ENCODE measurements at regions not wholly inside any gene's neighbourhood (a gene's known extent, or its start where the extent isn't known, plus 50 kb on each side); places are given as distances from the start of the nearest gene placed in this dataset.

GRCh38 chr21:41610042-41610839, 102.3 kb upstream of the TMPRSS2 start:
- peak; percentile 54 for DNase-seq

- DNase-seq = no peak
Measured at GRCh38 chr21:41606706-41607105, 98.7 kb upstream of the TMPRSS2 start.

- no peak for DNase-seq
Measured at GRCh38 chr21:41605934-41606285, 98.0 kb upstream of the TMPRSS2 start.

- no peak for DNase-seq
Measured at GRCh38 chr21:41605178-41605933, 97.4 kb upstream of the TMPRSS2 start.

GRCh38 chr21:41604583-41605041, 96.7 kb upstream of the TMPRSS2 start:
- DNase-seq = peak; percentile 34

GRCh38 chr21:41603476-41603875, 95.5 kb upstream of the TMPRSS2 start:
- DNase-seq = no peak

- no peak for DNase-seq
Measured at GRCh38 chr21:41602531-41602930, 94.6 kb upstream of the TMPRSS2 start.

- peak; percentile 32 for DNase-seq
Measured at GRCh38 chr21:41601573-41602368, 93.8 kb upstream of the TMPRSS2 start.

GRCh38 chr21:41600961-41601572, 93.1 kb upstream of the TMPRSS2 start:
- DNase-seq = no peak

GRCh38 chr21:41600556-41600955, 92.6 kb upstream of the TMPRSS2 start:
- DNase-seq = no peak

- DNase-seq = no peak
Measured at GRCh38 chr21:41600116-41600515, 92.2 kb upstream of the TMPRSS2 start.

- no peak for DNase-seq
Measured at GRCh38 chr21:41598561-41599431, 90.8 kb upstream of the TMPRSS2 start.

- DNase-seq = no peak
Measured at GRCh38 chr21:41597811-41598231, 89.9 kb upstream of the TMPRSS2 start.

GRCh38 chr21:41597227-41597626, 89.3 kb upstream of the TMPRSS2 start:
- no peak for DNase-seq

- no peak for DNase-seq
Measured at GRCh38 chr21:41596241-41596925, 88.4 kb upstream of the TMPRSS2 start.

- no peak for DNase-seq
Measured at GRCh38 chr21:41594268-41594667, 86.3 kb upstream of the TMPRSS2 start.

- DNase-seq = no peak
Measured at GRCh38 chr21:41593760-41594138, 85.8 kb upstream of the TMPRSS2 start.

GRCh38 chr21:41593051-41593759, 85.2 kb upstream of the TMPRSS2 start:
- no peak for DNase-seq

GRCh38 chr21:41589620-41590175, 81.7 kb upstream of the TMPRSS2 start:
- no peak for DNase-seq

GRCh38 chr21:41589131-41589530, 81.2 kb upstream of the TMPRSS2 start:
- no peak for DNase-seq

Data from fibroblast of skin of scalp (primary cell).